ENCODE measurements at regions not wholly inside any gene's neighbourhood (a gene's known extent, or its start where the extent isn't known, plus 50 kb on each side); places are given as distances from the start of the nearest gene placed in this dataset.

GRCh38 chr2:228377533-228377932 lies 196.0 kb upstream of the SPHKAP start:
- TF ChIP-seq CTCF (IDR thresholded peaks at IDR 0.05; ENCODE audit: low read length) (no peak), EZH2 (IDR thresholded peaks at IDR 0.05; ENCODE audit: borderline replicate concordance, low read length) (no peak)
